NCI-H2171 treated with DMSO at 0.1 percent for 48 hours (cell line): ENCODE measurements at regions not wholly inside any gene's neighbourhood (a gene's known extent, or its start where the extent isn't known, plus 50 kb on each side); places are given as distances from the start of the nearest gene placed in this dataset.
A peak's percentile ranks its signal among the peaks of the same experiment; 100 is the strongest.

Experiments used
- DNase-seq: peaks from one replicate; lab custom pipeline; 2025; lab: John Stamatoyannopoulos, UW

- DNase-seq = no peak
Measured at GRCh38 chr1:185645686-185646085, 88.5 kb upstream of the HMCN1 start.

- DNase-seq = no peak
Measured at GRCh38 chr1:185645162-185645640, 89.0 kb upstream of the HMCN1 start.

GRCh38 chr1:185644531-185644930 lies 89.7 kb upstream of the HMCN1 start:
- DNase-seq = no peak

- no peak for DNase-seq
Measured at GRCh38 chr1:185636848-185637247, 97.3 kb upstream of the HMCN1 start.

GRCh38 chr1:185634704-185635103 lies 99.5 kb upstream of the HMCN1 start:
- no peak for DNase-seq

- DNase-seq = no peak
Measured at GRCh38 chr1:185632659-185633423, 101.3 kb upstream of the HMCN1 start.

GRCh38 chr1:185631843-185632242 lies 102.3 kb upstream of the HMCN1 start:
- DNase-seq = no peak

- peak; percentile 14 for DNase-seq
Measured at GRCh38 chr1:185627761-185628501, 106.3 kb upstream of the HMCN1 start.

- peak; percentile 76 for DNase-seq
Measured at GRCh38 chr1:185627171-185627570, 107.0 kb upstream of the HMCN1 start.

GRCh38 chr1:185626344-185626743 lies 107.8 kb upstream of the HMCN1 start:
- DNase-seq = peak; percentile 63

- DNase-seq = no peak
Measured at GRCh38 chr1:185610954-185611353, 123.2 kb upstream of the HMCN1 start.

- DNase-seq = no peak
Measured at GRCh38 chr1:185608177-185608576, 126.0 kb upstream of the HMCN1 start.

GRCh38 chr1:185603158-185603557 lies 131.0 kb upstream of the HMCN1 start:
- DNase-seq = peak; percentile 94

GRCh38 chr1:185601189-185601588 lies 133.0 kb upstream of the HMCN1 start:
- no peak for DNase-seq

- no peak for DNase-seq
Measured at GRCh38 chr1:185600641-185601040, 133.6 kb upstream of the HMCN1 start.

- DNase-seq = no peak
Measured at GRCh38 chr1:185598332-185598731, 135.9 kb upstream of the HMCN1 start.

GRCh38 chr1:185595835-185596667 lies 138.1 kb upstream of the HMCN1 start:
- peak; percentile 55 for DNase-seq

GRCh38 chr1:185594786-185595410 lies 139.3 kb upstream of the HMCN1 start:
- peak; percentile 22 for DNase-seq

GRCh38 chr1:185593271-185593670 lies 140.9 kb upstream of the HMCN1 start:
- no peak for DNase-seq

GRCh38 chr1:185585770-185586169 lies 148.4 kb upstream of the HMCN1 start:
- DNase-seq = no peak

GRCh38 chr1:185581961-185582725 lies 152.0 kb upstream of the HMCN1 start:
- DNase-seq = no peak
